Aorta (tissue), 5 donors: ENCODE measurements at regions not wholly inside any gene's neighbourhood (a gene's known extent, or its start where the extent isn't known, plus 50 kb on each side); places are given as distances from the start of the nearest gene placed in this dataset.
A peak's percentile ranks its signal among the peaks of the same experiment; 100 is the strongest.

Experiments
- ATAC-seq: fragments of 200-7000 bp; cut with Tn5 transposase; one replicate; pipeline ENCODE4 v1.9.1; 2022; ENCODE audit warnings: moderate library complexity; ENCODE audit not compliant: low FRiP score
- DNase-seq, 2 donors: peaks; one replicate each; pipeline ENCODE4 v3.0.0-alpha.2; 2020
- H3K27ac ChIP-seq, 2 donors: one replicate each; pipeline ENCODE4 v1.5.1; 2013; ENCODE audit warnings: low read length in 2 of 2, mild to moderate bottlenecking in 2 of 2, moderate library complexity in 2 of 2, control low read depth in 1 of 2, inconsistent platforms in 1 of 2, low read depth in 1 of 2
- H3K27me3 ChIP-seq, 2 donors: one replicate each; pipeline ENCODE4 v1.6.1; 2013; ENCODE audit warnings: control low read depth in 1 of 2, low read length in 1 of 2, mild to moderate bottlenecking in 1 of 2, moderate library complexity in 1 of 2; ENCODE audit not compliant: insufficient read depth in 2 of 2, control insufficient read depth in 1 of 2
- H3K36me3 ChIP-seq, 2 donors: one replicate each; pipeline ENCODE4 v1.6.1; 2013; ENCODE audit warnings: control low read depth in 1 of 2, low read length in 1 of 2, mild to moderate bottlenecking in 1 of 2; ENCODE audit not compliant: insufficient read depth in 2 of 2, control insufficient read depth in 1 of 2
- H3K4me1 ChIP-seq, 2 donors: one replicate each; pipeline ENCODE4 v1.6.1; 2013; ENCODE audit warnings: low read length in 2 of 2, control low read depth in 1 of 2, mild to moderate bottlenecking in 1 of 2, moderate library complexity in 1 of 2; ENCODE audit not compliant: insufficient read depth in 2 of 2, control insufficient read depth in 1 of 2
- H3K4me3 ChIP-seq, 2 donors: one replicate each; pipeline ENCODE4 v1.5.1; 2013; ENCODE audit warnings: low read length in 2 of 2, control low read depth in 1 of 2, mild to moderate bottlenecking in 1 of 2
- H3K9me3 ChIP-seq: one replicate; pipeline ENCODE4 v1.6.1; 2013; ENCODE audit warnings: mild to moderate bottlenecking, low read length; ENCODE audit not compliant: control insufficient read depth
- WGBS, 2 donors: extraction: QIAGEN DNeasy Blood & Tissue Kit; methylation state at CpG; one replicate each; pipeline ENCODE4 v1.1.7; 2013; 5-methylcytosine and 5-hydroxymethylcytosine counted together
- intact Hi-C, 2 donors: fragments of 100-400 bp; cut with DNase I; formaldehyde crosslinking; loops; one replicate each; pipeline versions ENCODE4 v1.14.2 to v1.15.0; 2022
- donor health status: healthy with polysubstance abuse.
- donor health status: Bipolar disorder and iron deficiency.
- donor health status: DM: no; HTN: no; CAD: no.
- donor health status: DM: no; HTN: no; CAD: no.
- donor health status: DM: yes; HTN: yes; CAD: no.

- intact Hi-C loops, result no loop called here
- H3K36me3 ChIP-seq, result no peaks in the 10 kb centered on the region
- DNase-seq (no peak), ATAC-seq (no peak)
- no peak overlapping the region for H3K27ac ChIP-seq
- 80 to 89% methylated on average over 1 of the region's 1 CpG for WGBS, 2 donors
- H3K4me3 ChIP-seq, result no peak overlapping the region
- no peaks in the 10 kb centered on the region for H3K27me3 ChIP-seq
- no peaks in the 10 kb centered on the region for H3K9me3 ChIP-seq
- H3K4me1 ChIP-seq, result no peaks in the 10 kb centered on the region
Observed at GRCh38 chr3:31353166-31353565, 179.6 kb upstream of the STT3B start.

- Histone ChIP-seq H3K27me3 (no peaks in the 10 kb centered on the region), H3K27ac (no peak overlapping the region), H3K4me1 (no peaks in the 10 kb centered on the region), H3K9me3 (no peaks in the 10 kb centered on the region), H3K4me3 (no peak overlapping the region), H3K36me3 (no peaks in the 10 kb centered on the region)
- DNase-seq, result no peak
- intact Hi-C loops, result no loop called here
- no peak for ATAC-seq
Observed at GRCh38 chr3:31354373-31354772, 178.4 kb upstream of the STT3B start.

GRCh38 chr3:31355807-31356206 lies 176.9 kb upstream of the STT3B start:
- intact Hi-C loops, result no loop called here
- no peak for DNase-seq
- H3K36me3 ChIP-seq, result no peaks in the 10 kb centered on the region
- H3K4me3 ChIP-seq, result no peak overlapping the region
- H3K4me1 ChIP-seq, result no peaks in the 10 kb centered on the region
- no peaks in the 10 kb centered on the region for H3K9me3 ChIP-seq
- no peak overlapping the region for H3K27ac ChIP-seq
- no peaks in the 10 kb centered on the region for H3K27me3 ChIP-seq
- no peak for ATAC-seq
- WGBS, 2 donors, result 97 to 99% methylated on average over 5 of the region's 5 CpGs

DNA sequence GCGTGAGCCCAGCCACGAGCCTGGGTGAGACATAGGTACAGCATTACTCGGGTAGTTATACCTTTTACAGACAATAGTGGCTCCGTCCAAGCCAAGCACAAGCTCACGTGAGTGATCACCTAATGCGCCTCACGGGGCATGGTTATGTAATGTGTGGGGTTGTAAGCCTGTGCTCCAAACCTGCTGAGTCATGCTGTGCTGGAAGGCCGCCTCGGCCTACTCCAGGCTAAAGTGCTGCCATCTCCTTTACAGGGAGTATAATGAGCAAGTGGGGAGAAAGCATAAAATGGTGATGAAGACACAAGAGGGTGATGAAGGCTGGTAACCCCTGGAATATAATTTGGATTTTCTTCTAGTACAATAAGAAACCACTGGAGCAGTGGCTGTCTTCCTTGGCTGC lies 175.8 kb upstream of the STT3B start:
- Histone ChIP-seq H3K27ac (no peak overlapping the region), H3K36me3 (no peaks in the 10 kb centered on the region), H3K27me3 (no peaks in the 10 kb centered on the region), H3K4me1 (no peaks in the 10 kb centered on the region), H3K9me3 (no peaks in the 10 kb centered on the region), H3K4me3 (no peak overlapping the region)
- intact Hi-C loops, result no loop called here
- ATAC-seq, result no peak
- DNase-seq, result peak in 1 of 2 donors; percentile 69
- 73 to 77% methylated on average over 9 of the region's 9 CpGs for WGBS, 2 donors

DNA sequence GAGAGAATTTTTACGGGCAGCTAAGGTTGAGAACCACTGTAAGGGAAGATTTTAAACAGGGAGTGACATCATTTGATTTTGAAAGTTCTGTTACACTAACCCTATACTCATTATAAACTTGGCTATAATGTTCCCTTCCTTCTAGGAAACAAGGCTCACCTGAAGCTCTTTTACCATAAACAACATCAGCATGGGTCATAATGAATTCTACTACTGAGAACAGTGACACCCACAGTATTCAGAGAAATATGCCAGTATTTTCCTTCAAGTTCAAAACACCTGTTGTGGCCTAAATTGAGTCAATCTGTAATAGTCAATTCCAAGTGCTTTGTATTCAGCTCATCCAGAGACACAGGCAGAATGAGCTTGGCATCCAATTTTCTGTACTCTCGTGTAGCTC lies 175.3 kb upstream of the STT3B start:
- Histone ChIP-seq H3K36me3 (no peaks in the 10 kb centered on the region), H3K27ac (no peak overlapping the region), H3K4me1 (no peaks in the 10 kb centered on the region), H3K9me3 (no peaks in the 10 kb centered on the region), H3K27me3 (no peaks in the 10 kb centered on the region), H3K4me3 (no peak overlapping the region)
- DNase-seq (no peak), ATAC-seq (no peak)
- 97 to 98% methylated on average over 2 of the region's 2 CpGs for WGBS, 2 donors
- intact Hi-C loops, result no loop called here

DNA sequence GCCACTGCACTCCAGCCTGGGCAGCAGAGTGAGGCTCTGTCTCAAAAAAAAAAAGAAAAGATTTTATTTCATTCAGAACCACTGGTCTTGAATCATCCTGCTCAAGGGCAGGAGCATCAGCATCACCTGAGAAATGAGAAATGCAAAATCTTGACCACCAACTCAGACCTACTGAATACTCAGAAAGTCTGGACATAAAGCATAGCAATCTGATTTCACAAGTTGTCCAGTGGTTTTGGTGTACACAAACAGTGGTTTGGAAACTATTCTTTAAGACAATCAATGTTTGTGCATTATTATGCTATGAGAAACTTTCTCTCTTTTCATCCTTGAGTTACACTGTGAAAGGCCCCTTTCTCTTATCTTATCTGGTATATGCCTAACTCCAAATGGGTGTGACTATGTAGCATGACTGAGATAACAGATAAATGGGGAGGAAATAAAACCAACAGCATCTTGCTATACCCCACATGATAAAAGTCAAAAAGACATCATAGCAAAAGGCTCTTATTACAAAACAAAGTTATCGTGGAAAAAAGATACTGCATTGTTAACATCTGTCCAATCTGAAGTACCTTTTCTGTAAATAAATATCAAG lies 174.2 kb upstream of the STT3B start:
- H3K9me3 ChIP-seq, result no peaks in the 10 kb centered on the region
- no peaks in the 10 kb centered on the region for H3K27me3 ChIP-seq
- ATAC-seq (no peak), DNase-seq (no peak)
- no peak overlapping the region for H3K27ac ChIP-seq
- H3K4me3 ChIP-seq, result no peak overlapping the region
- whole genome bisulfite sequencing, 2 donors, result 93 to 95% methylated on average over 1 of the region's 1 CpG
- intact Hi-C loops, result no loop called here
- no peaks in the 10 kb centered on the region for H3K4me1 ChIP-seq
- no peaks in the 10 kb centered on the region for H3K36me3 ChIP-seq

GRCh38 chr3:31361371-31362273 lies 171.1 kb upstream of the STT3B start:
- DNase-seq (no peak), ATAC-seq (no peak)
- no peaks in the 10 kb centered on the region for H3K4me1 ChIP-seq
- no peak overlapping the region for H3K27ac ChIP-seq
- intact Hi-C loops, result loop anchor here in 1 of 2 donors (10.0 kb wide), 1 partner anchor 173 kb away; the partner anchor contains the start of gene STT3B
- H3K27me3 ChIP-seq, result no peaks in the 10 kb centered on the region
- no peaks in the 10 kb centered on the region for H3K36me3 ChIP-seq
- 66 to 76% methylated on average over 6 of the region's 6 CpGs for WGBS, 2 donors
- peaks cover 2% of the 10 kb centered on the region for H3K9me3 ChIP-seq
- H3K4me3 ChIP-seq, result no peak overlapping the region

GRCh38 chr3:31364188-31364587 lies 168.5 kb upstream of the STT3B start:
- intact Hi-C loops, result loop anchor here in 1 of 2 donors (10.0 kb wide), 1 partner anchor 171 kb away; the partner anchor contains the start of gene STT3B
- H3K27ac ChIP-seq, result no peak overlapping the region
- 91 to 93% methylated on average over 1 of the region's 1 CpG for WGBS, 2 donors
- H3K36me3 ChIP-seq, result no peaks in the 10 kb centered on the region
- H3K4me1 ChIP-seq, result no peaks in the 10 kb centered on the region
- ATAC-seq, result no peak
- H3K27me3 ChIP-seq, result no peaks in the 10 kb centered on the region
- peaks cover 2% of the 10 kb centered on the region for H3K9me3 ChIP-seq
- no peak for DNase-seq
- no peak overlapping the region for H3K4me3 ChIP-seq

DNA sequence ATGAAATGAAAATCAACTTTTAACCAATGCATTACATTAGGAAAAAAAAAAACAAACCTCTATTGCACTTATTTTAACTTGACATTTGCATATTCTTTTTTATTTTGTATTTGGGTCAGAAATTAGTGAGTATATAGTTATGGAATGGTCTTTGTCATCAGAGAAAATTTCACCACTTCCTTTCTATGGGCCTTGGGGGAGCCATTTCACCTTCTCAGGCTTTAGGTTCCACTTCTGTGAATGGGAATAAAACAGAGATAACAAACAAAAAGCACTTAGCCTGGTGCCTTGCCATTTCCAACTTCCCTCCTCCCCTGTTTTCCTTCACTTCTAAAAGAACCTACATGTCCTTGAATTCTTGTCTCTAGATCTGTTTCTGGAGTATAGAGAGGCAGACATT lies 168.0 kb upstream of the STT3B start:
- Histone ChIP-seq H3K27me3 (no peaks in the 10 kb centered on the region), H3K36me3 (no peaks in the 10 kb centered on the region), H3K27ac (no peak overlapping the region), H3K4me3 (no peak overlapping the region), H3K4me1 (no peaks in the 10 kb centered on the region), H3K9me3 (peaks cover 2% of the 10 kb centered on the region)
- ATAC-seq (no peak), DNase-seq (no peak)
- intact Hi-C loops, result loop anchor here in 1 of 2 donors (10.0 kb wide), 1 partner anchor 170 kb away; the partner anchor contains the start of gene STT3B
